Colonic mucosa (tissue), 4 donors: ENCODE measurements at regions not wholly inside any gene's neighbourhood (a gene's known extent, or its start where the extent isn't known, plus 50 kb on each side); places are given as distances from the start of the nearest gene placed in this dataset.

Source experiments
- DNase-seq: peaks from one replicate; pipeline ENCODE4 v3.0.0-alpha.2; 2020
- H3K27ac ChIP-seq: fragments of 200-600 bp; one replicate; pipeline ENCODE4 v1.8.0; 2021
- H3K27me3 ChIP-seq: fragments of 200-600 bp; one replicate; pipeline ENCODE4 v1.8.0; 2021
- H3K36me3 ChIP-seq: fragments of 200-600 bp; one replicate; pipeline ENCODE4 v1.8.0; 2021
- H3K4me1 ChIP-seq: fragments of 200-600 bp; one replicate; pipeline ENCODE4 v1.8.0; 2021; ENCODE audit warnings: mild to moderate bottlenecking
- H3K4me3 ChIP-seq: fragments of 200-600 bp; one replicate; pipeline ENCODE4 v1.8.0; 2021
- H3K9ac ChIP-seq, 2 donors: one replicate each; pipeline ENCODE4 v1.7.0; 2013; ENCODE audit warnings: control low read depth in 2 of 2, low read depth in 2 of 2, low read length in 2 of 2
- H3K9me3 ChIP-seq: fragments of 200-600 bp; one replicate; pipeline ENCODE4 v1.8.0; 2021
- intact Hi-C: fragments of 100-400 bp; cut with DNase I; formaldehyde crosslinking; loops from one replicate; pipeline ENCODE4 v1.14.1; 2022
- TF ChIP-seq, protein P1 (sequence below): fragments of 200-600 bp; IDR thresholded peaks from one replicate; pipeline ENCODE4 v1.8.0; 2022; ENCODE audit warnings: antibody characterized with exemption, mild to moderate bottlenecking
- donor health status: healthy.
- donor health status: DM: no; HTN: no; CAD: no.
- donor health status: DM: no; HTN: no; CAD: no.

DNA sequence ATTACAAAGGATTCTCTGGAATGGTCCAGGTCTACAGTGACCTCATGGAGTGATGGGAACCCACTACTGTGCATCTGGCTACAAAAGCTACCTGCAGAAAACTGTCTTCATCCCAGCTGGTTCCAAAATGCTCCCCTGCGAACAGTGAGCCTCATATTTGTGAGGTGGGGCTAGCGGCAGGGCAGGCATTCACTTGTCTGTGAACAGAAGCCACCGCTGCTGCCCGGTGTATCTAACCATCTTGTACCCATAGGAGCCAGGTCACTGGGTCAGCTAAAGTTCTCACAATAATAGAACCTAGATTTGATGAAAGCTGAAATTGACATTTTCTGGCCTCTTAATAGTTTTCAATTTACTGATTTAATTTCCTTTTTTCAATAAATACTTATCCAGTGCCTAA lies 150.7 kb downstream of the KLF13 start:
- TF ChIP-seq, protein P1, sequence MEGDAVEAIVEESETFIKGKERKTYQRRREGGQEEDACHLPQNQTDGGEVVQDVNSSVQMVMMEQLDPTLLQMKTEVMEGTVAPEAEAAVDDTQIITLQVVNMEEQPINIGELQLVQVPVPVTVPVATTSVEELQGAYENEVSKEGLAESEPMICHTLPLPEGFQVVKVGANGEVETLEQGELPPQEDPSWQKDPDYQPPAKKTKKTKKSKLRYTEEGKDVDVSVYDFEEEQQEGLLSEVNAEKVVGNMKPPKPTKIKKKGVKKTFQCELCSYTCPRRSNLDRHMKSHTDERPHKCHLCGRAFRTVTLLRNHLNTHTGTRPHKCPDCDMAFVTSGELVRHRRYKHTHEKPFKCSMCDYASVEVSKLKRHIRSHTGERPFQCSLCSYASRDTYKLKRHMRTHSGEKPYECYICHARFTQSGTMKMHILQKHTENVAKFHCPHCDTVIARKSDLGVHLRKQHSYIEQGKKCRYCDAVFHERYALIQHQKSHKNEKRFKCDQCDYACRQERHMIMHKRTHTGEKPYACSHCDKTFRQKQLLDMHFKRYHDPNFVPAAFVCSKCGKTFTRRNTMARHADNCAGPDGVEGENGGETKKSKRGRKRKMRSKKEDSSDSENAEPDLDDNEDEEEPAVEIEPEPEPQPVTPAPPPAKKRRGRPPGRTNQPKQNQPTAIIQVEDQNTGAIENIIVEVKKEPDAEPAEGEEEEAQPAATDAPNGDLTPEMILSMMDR = no peak
- DNase-seq = no peak

DNA sequence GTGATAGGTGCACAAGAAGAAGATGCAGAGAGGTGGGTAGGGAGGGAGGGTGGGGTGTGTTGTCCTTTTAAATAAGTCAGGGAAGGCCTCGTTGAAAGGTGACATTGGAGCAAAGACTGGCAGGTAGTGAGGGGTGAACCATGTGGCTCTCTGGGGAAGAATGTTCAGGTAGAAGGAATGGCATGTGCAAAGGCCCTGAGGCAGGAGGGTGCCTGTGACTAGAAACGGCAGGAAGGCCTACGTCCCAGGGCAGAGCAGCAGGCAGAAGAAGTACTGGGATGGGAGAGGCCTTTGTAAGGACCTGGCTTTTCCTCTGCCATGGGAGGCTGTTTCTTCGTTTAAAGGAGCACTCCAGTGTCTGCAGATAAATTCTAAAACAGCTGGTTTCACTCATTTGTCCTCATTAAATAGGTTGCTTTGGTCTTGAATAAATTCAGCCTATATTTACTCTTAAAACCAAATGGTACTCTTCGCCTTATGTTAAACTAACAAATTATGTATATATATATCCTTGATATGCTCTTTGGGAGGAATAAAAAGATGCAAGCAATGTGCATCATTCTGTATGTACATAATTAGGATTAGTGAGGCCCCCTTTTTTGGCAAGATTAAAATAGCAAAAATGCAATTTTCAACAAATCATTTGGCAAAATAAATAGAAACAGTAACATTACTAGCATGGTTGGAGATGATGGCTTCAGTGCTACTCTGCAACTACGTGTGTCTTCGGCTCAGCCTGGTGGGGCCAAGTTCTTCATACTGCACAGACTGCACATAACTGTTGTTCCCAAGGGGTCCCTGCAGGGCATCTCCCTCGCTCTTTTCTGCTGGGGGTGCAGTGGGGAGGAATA lies 151.4 kb downstream of the KLF13 start:
- Histone ChIP-seq H3K27ac (no peak overlapping the region), H3K27me3 (no peaks in the 10 kb centered on the region), H3K4me3 (no peak overlapping the region), H3K36me3 (no peaks in the 10 kb centered on the region), H3K9me3 (no peaks in the 10 kb centered on the region), H3K9ac (no peak overlapping the region), H3K4me1 (peaks cover 3% of the 10 kb centered on the region)
- DNase-seq = no peak
- TF ChIP-seq, protein P1 = no peak
- intact Hi-C loops = no loop called here

More for the DNA sequence above, 150.7 kb downstream of the KLF13 start:
- H3K36me3 ChIP-seq = no peaks in the 10 kb centered on the region
- no peak overlapping the region for H3K4me3 ChIP-seq
- intact Hi-C loops = no loop called here
- H3K4me1 ChIP-seq = peaks cover 9% of the 10 kb centered on the region
- H3K27ac ChIP-seq = no peak overlapping the region
- no peak overlapping the region for H3K9ac ChIP-seq
- H3K27me3 ChIP-seq = no peaks in the 10 kb centered on the region
- no peaks in the 10 kb centered on the region for H3K9me3 ChIP-seq

DNA sequence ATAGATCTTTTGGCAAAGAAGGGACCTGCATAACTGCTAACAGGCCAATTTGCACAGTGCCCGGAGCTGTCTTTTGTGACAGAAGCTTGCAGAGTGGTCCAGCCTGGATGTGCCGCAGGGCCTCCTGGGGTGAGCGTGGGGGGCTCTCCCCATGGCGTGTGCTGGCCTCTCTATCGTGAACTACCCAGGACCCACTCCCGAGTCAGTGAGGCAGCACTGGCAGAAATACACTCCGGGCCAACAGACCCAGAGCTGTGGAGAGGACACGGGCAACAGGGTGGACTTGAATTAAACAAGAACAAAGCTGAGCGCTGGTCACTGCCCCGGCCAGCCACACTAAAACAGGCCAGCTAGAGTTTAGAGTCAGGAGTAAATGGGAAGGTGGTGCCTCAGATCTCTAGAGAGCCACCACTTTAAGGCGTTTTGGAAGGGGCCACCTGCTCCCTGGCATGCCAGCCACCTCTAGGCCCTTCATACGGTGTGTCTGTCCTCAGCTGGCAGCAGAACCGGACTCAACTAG lies 152.1 kb downstream of the KLF13 start:
- no peaks in the 10 kb centered on the region for H3K36me3 ChIP-seq
- H3K9ac ChIP-seq = no peak overlapping the region
- H3K27ac ChIP-seq = no peak overlapping the region
- intact Hi-C loops = no loop called here
- DNase-seq = no peak
- H3K27me3 ChIP-seq = no peaks in the 10 kb centered on the region
- TF ChIP-seq, protein P1 = no peak
- H3K4me3 ChIP-seq = no peak overlapping the region
- H3K9me3 ChIP-seq = no peaks in the 10 kb centered on the region
- H3K4me1 ChIP-seq = no peaks in the 10 kb centered on the region

DNA sequence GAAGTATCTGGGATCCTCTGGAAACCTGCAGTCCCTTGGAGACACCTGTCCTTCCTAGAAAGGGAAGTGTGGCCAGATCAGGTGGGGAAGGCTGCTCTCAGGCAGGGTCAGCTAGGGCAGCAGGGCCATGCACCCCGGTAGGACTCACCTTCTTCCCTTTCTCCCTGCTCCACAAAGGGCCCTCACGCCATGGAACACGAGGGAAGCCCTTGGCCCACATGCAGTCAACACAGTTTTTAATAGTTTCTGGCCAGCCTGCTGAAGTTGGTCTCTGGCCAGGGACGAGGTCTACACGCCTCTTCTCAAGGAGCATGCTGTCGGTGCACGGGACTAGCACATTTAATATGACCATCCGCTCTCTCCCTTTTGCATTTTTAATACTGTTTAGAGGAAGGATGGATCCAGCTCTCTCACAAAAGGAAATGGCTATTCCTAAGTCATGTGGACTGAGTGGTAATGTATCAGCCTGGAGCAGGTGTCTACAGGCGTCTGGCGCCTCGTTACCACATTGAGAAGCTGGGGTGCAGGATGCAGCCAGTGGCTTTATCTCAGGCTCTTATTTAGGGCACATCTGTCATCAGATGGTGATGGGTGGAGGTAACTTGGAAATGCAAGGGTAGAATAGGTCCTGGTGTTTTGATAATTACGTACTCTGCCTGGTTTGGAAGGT lies 153.9 kb downstream of the KLF13 start:
- Histone ChIP-seq H3K27ac (no peak overlapping the region), H3K4me3 (no peak overlapping the region), H3K9me3 (no peaks in the 10 kb centered on the region), H3K27me3 (no peaks in the 10 kb centered on the region), H3K4me1 (no peaks in the 10 kb centered on the region), H3K9ac (no peak overlapping the region), H3K36me3 (no peaks in the 10 kb centered on the region)
- intact Hi-C loops = loop anchor here (10.0 kb wide), 1 partner anchor 156 kb away; the partner anchor contains the start of gene KLF13
- no peak for DNase-seq
- TF ChIP-seq, protein P1 = no peak

DNA sequence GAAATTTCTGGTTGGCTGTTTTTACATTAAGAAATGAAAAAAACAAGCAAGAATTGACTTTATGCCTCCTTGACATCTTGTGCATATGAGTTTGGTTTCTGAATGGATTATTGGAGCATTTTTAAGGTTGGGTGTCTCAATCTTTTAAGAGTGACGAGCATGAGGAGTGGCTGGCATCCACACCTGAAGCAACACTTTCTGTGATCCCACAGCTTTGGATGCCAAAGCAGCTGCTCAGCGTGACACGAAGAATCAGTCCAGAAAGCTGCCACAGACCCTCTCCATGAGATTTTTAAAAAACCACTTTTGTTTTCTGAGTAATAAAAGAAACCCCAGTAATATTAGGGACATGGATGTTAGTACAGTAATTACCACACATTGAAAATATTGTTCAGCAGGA lies 154.5 kb downstream of the KLF13 start:
- intact Hi-C loops = loop anchor here (10.0 kb wide), 1 partner anchor 156 kb away; the partner anchor contains the start of gene KLF13

More for the DNA sequence above, 154.5 kb downstream of the KLF13 start:
- TF ChIP-seq, protein P1 = no peak
- Histone ChIP-seq H3K27me3 (no peaks in the 10 kb centered on the region), H3K9ac (no peak overlapping the region), H3K9me3 (no peaks in the 10 kb centered on the region), H3K4me1 (no peaks in the 10 kb centered on the region), H3K4me3 (no peak overlapping the region), H3K27ac (no peak overlapping the region), H3K36me3 (no peaks in the 10 kb centered on the region)
- no peak for DNase-seq
